ENCODE measurements at regions not wholly inside any gene's neighbourhood (a gene's known extent, or its start where the extent isn't known, plus 50 kb on each side); places are given as distances from the start of the nearest gene placed in this dataset.

- no peak for TF ChIP-seq Cebpa-rat (IDR thresholded peaks at IDR 0.05)
These were observed 566.6 kb upstream of the EPHA7 start for GRCh38 chr6:93985953-93986352.

GRCh38 chr6:93975159-93975558 lies 555.8 kb upstream of the EPHA7 start:
- Histone ChIP-seq H3K9me3 (replicated peaks in 1 of 11) (no peaks in the 10 kb centered on the region), H3K27ac (no peak overlapping the region), H3K9ac (no peak overlapping the region), H4K20me1 (no peaks in the 10 kb centered on the region), H3K36me3 (no peaks in the 10 kb centered on the region), H3K27me3 (no peaks in the 10 kb centered on the region), H3K4me3 (no peak overlapping the region), H3K4me2 (no peak overlapping the region), H3K4me1 (no peaks in the 10 kb centered on the region)
- TF ChIP-seq Cebpa-rat (IDR thresholded peaks at IDR 0.05) = no peak

More at GRCh38 chr6:93985953-93986352, 566.6 kb upstream of the EPHA7 start:
- Histone ChIP-seq H3K4me2 (no peak overlapping the region), H3K4me1 (no peaks in the 10 kb centered on the region), H3K4me3 (no peak overlapping the region), H3K9me3 (replicated peaks in 1 of 11) (no peaks in the 10 kb centered on the region), H4K20me1 (no peaks in the 10 kb centered on the region), H3K27me3 (no peaks in the 10 kb centered on the region), H3K9ac (no peak overlapping the region), H3K36me3 (no peaks in the 10 kb centered on the region), H3K27ac (no peak overlapping the region)

DNA sequence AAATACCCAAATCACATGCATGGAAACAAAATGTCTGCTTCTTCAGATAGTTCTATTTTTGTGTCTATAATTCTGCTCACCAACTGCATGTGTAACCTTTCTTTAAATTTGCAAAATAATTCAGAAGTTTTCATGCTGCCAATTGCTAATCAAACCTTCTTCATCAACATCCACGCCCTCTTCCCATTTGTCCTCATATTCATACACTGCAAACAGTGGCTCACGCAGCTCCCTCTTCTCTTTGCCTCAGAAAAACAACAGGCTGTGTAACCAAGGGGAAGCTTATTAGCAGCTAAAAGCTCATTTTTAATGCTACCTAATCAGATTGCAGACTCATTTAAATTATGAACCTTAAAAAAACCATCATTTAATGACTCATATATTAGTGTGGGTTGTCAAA lies 555.0 kb upstream of the EPHA7 start:
- TF ChIP-seq Cebpa-rat (IDR thresholded peaks at IDR 0.05) = no peak
- Histone ChIP-seq H3K4me3 (no peak overlapping the region), H3K27me3 (no peaks in the 10 kb centered on the region), H4K20me1 (no peaks in the 10 kb centered on the region), H3K27ac (no peak overlapping the region), H3K36me3 (no peaks in the 10 kb centered on the region), H3K4me1 (no peaks in the 10 kb centered on the region), H3K9ac (no peak overlapping the region), H3K9me3 (replicated peaks in 1 of 11) (no peaks in the 10 kb centered on the region), H3K4me2 (no peak overlapping the region)

- H3K27ac ChIP-seq = no peak overlapping the region
- no peaks in the 10 kb centered on the region for H3K9me3 ChIP-seq (replicated peaks in 1 of 11)
- no peaks in the 10 kb centered on the region for H4K20me1 ChIP-seq
- TF ChIP-seq Cebpa-rat (IDR thresholded peaks at IDR 0.05) = no peak
- H3K4me1 ChIP-seq = no peaks in the 10 kb centered on the region
- no peak overlapping the region for H3K4me3 ChIP-seq
- no peak overlapping the region for H3K4me2 ChIP-seq
- H3K27me3 ChIP-seq = no peaks in the 10 kb centered on the region
- no peaks in the 10 kb centered on the region for H3K36me3 ChIP-seq
- H3K9ac ChIP-seq = no peak overlapping the region
These were observed 553.4 kb upstream of the EPHA7 start for GRCh38 chr6:93972791-93973190.

DNA sequence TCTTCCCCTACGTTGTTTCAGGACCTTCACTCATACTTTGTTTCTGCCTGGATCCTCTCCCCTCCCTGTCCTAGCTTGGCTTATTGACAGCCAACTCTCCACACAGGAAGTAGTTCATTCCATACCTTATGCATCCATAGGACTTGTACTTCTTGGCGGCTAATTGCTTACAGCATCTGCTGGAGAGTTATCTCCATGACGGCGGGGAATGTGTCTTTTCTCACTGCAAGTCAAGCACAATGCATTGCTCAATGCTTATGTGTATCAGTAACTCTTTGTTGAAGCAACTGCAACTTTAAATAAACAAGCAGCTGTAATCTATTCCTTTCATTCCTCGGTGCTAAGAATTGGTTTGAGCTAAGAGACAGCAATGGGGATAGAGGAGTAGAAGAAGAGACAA lies 551.3 kb upstream of the EPHA7 start:
- TF ChIP-seq Cebpa-rat (IDR thresholded peaks at IDR 0.05) = no peak
- H3K27me3 ChIP-seq = no peaks in the 10 kb centered on the region
- H3K36me3 ChIP-seq = no peaks in the 10 kb centered on the region
- H3K4me2 ChIP-seq = no peak overlapping the region
- no peaks in the 10 kb centered on the region for H4K20me1 ChIP-seq
- H3K9me3 ChIP-seq (replicated peaks in 1 of 11) = no peaks in the 10 kb centered on the region
- H3K27ac ChIP-seq = no peak overlapping the region
- H3K4me1 ChIP-seq = no peaks in the 10 kb centered on the region
- no peak overlapping the region for H3K9ac ChIP-seq
- H3K4me3 ChIP-seq = no peak overlapping the region

- Histone ChIP-seq H3K27me3 (no peaks in the 10 kb centered on the region), H3K9ac (no peak overlapping the region), H3K27ac (no peak overlapping the region), H3K36me3 (no peaks in the 10 kb centered on the region), H4K20me1 (no peaks in the 10 kb centered on the region), H3K4me1 (no peaks in the 10 kb centered on the region), H3K9me3 (replicated peaks in 1 of 11) (no peaks in the 10 kb centered on the region), H3K4me2 (no peak overlapping the region), H3K4me3 (no peak overlapping the region)
- no peak for TF ChIP-seq Cebpa-rat (IDR thresholded peaks at IDR 0.05)
These were observed 548.8 kb upstream of the EPHA7 start for GRCh38 chr6:93968126-93968525.

GRCh38 chr6:93964926-93965325 lies 545.6 kb upstream of the EPHA7 start:
- no peaks in the 10 kb centered on the region for H3K27me3 ChIP-seq
- H4K20me1 ChIP-seq = no peaks in the 10 kb centered on the region
- no peaks in the 10 kb centered on the region for H3K9me3 ChIP-seq (replicated peaks in 1 of 11)
- no peak overlapping the region for H3K9ac ChIP-seq
- H3K4me2 ChIP-seq = no peak overlapping the region
- no peak overlapping the region for H3K4me3 ChIP-seq
- TF ChIP-seq Cebpa-rat (IDR thresholded peaks at IDR 0.05) = no peak
- no peak overlapping the region for H3K27ac ChIP-seq
- no peaks in the 10 kb centered on the region for H3K36me3 ChIP-seq
- no peaks in the 10 kb centered on the region for H3K4me1 ChIP-seq

DNA sequence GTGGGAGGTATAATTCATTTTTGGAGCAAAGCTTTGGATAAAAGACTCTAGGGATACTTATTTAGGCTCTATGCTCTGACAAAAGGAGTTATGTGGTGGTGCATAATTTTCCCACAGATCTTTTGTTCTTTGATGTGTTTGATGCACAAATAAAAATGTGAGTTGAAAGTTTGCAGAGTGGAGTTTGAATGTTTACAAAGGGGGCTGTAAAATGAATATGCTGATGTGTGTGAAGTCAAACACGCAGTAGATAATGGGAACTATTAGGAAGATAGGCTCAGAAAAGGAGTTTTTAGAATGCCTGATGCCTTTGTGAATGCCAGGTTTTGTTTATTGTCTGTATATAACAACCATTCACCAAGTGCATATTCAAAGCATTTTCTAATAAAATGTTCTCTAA lies 545.0 kb upstream of the EPHA7 start:
- H3K27me3 ChIP-seq = no peaks in the 10 kb centered on the region
- no peak overlapping the region for H3K27ac ChIP-seq
- no peak overlapping the region for H3K9ac ChIP-seq
- no peak for TF ChIP-seq Cebpa-rat (IDR thresholded peaks at IDR 0.05)
- no peak overlapping the region for H3K4me2 ChIP-seq
- no peaks in the 10 kb centered on the region for H3K4me1 ChIP-seq
- H4K20me1 ChIP-seq = no peaks in the 10 kb centered on the region
- H3K9me3 ChIP-seq (replicated peaks in 1 of 11) = no peaks in the 10 kb centered on the region
- no peaks in the 10 kb centered on the region for H3K36me3 ChIP-seq
- H3K4me3 ChIP-seq = no peak overlapping the region

DNA sequence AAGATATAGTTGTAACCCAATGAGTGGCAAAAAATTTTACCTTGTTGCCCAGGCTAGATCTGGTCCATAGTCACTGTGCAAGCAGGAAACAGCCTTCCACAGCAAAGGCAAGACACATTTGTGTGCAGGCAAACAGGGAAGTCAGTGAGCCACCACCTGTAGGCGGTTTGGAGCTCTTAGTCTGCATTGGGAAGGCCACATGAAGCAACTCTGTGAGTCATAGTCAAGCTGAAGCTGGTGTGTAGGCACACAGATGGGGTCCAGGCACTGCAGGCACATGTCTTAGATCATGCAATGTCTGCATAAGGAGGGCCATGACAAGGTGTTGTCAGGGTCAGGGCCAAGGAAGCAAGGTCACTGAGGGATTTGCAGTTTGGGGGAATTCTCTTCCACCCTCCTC lies 543.2 kb upstream of the EPHA7 start:
- Histone ChIP-seq H3K4me2 (no peak overlapping the region; a peak in 1 of 22 replicates), H3K9me3 (replicated peaks in 1 of 11) (no peaks in the 10 kb centered on the region), H3K9ac (no peak overlapping the region), H3K36me3 (no peaks in the 10 kb centered on the region), H3K27ac (no peak overlapping the region), H3K4me3 (no peak overlapping the region), H3K27me3 (no peaks in the 10 kb centered on the region), H4K20me1 (no peaks in the 10 kb centered on the region), H3K4me1 (no peaks in the 10 kb centered on the region)
- TF ChIP-seq Cebpa-rat (IDR thresholded peaks at IDR 0.05) = no peak

DNA sequence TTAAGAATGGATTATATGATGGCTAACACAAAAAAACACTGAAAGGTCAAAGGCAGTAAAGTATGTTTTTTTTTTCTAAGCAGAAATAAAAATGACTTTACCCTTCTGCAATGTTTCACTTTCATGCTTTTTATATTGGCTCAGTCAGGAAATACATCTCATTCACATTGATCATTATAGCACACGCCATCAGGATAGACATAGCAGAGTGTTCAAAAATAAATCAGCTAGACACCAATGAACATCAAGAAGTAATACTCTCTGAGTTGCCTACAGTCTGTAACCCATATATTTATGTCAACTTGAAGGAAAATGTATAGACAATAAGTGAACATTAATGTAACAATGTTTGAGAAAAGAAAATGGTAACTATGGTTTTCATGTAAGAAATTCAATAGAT lies 535.2 kb upstream of the EPHA7 start:
- Histone ChIP-seq H3K27ac (no peak overlapping the region), H3K4me1 (no peaks in the 10 kb centered on the region), H3K4me3 (no peak overlapping the region), H3K4me2 (no peak overlapping the region), H3K36me3 (no peaks in the 10 kb centered on the region), H3K9me3 (replicated peaks in 1 of 11) (no peaks in the 10 kb centered on the region), H4K20me1 (no peaks in the 10 kb centered on the region), H3K9ac (no peak overlapping the region), H3K27me3 (no peaks in the 10 kb centered on the region)
- no peak for TF ChIP-seq Cebpa-rat (IDR thresholded peaks at IDR 0.05)

DNA sequence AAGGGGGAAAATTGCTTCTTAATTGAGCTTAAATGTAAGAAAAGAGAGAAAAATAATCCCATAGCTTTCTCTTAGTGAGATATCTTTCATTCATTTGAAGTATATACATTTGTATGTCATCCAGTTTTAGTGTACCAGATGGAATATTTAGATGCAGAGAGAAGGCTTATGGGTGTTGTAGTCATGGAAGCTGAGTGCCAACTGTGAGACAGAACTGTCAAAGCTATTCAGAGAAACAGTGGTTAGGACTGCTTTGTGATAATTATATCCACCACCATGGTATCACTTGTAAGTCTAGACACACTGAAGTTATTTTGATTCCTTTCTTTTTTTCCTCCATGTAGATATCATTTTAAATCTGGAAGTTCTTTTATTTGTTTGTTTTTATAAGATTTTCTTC lies 524.3 kb upstream of the EPHA7 start:
- TF ChIP-seq Cebpa-rat (IDR thresholded peaks at IDR 0.05) = no peak
- Histone ChIP-seq H3K27me3 (no peaks in the 10 kb centered on the region), H3K4me1 (no peaks in the 10 kb centered on the region), H3K4me2 (no peak overlapping the region), H3K27ac (no peak overlapping the region), H3K4me3 (no peak overlapping the region), H3K9ac (no peak overlapping the region), H3K9me3 (replicated peaks in 1 of 11) (no peaks in the 10 kb centered on the region), H3K36me3 (no peaks in the 10 kb centered on the region), H4K20me1 (no peaks in the 10 kb centered on the region)
